HG03342 (cell line): ENCODE measurements at regions not wholly inside any gene's neighbourhood (a gene's known extent, or its start where the extent isn't known, plus 50 kb on each side); places are given as distances from the start of the nearest gene placed in this dataset.

Experiments
- ATAC-seq: cut with Tn5 transposase; IDR thresholded peaks from one replicate; pipeline ENCODE4 v1.9.1; 2021; ENCODE audit warnings: mild to moderate bottlenecking, moderate library complexity; ENCODE audit not compliant: unreplicated experiment

GRCh38 chr2:11988691-11989353 is 242.4 kb downstream of the LPIN1 start:
- no peak for ATAC-seq

DNA sequence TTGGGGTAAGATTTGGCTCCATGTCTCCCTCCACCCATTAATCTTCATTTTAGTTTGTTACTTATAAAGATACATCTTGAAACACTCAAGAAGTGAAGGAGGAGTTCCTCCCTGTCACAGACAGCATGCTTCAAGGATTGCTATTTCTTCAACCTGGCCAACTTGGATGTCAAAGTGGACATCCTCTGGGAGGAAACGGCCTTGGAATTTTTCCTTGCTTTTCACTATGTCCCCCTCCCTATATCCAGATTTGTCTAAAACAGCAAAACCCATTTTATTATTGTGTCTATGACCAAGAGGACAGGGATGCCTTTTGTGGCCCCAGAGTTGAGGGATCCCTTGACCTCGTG is 242.9 kb downstream of the LPIN1 start:
- ATAC-seq, result no peak

DNA sequence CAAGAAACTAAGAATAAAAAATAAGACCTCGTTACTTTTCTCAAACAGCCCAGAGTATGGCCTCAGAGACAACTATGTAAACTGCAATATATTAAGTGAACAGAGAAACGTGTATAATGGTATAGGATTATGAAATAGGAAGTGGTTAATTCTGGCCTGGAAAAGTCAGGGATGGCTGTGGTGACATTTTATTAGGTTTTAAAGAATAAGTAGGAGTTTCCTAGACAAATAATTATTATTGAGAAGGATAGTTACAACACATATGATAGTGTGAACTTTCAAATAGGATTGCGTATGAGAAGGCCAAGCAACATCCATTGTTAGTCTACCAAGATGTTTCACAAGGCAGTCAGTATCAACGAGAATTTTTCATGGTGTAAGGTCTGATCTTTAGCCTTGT is 244.1 kb downstream of the LPIN1 start:
- no peak for ATAC-seq

DNA sequence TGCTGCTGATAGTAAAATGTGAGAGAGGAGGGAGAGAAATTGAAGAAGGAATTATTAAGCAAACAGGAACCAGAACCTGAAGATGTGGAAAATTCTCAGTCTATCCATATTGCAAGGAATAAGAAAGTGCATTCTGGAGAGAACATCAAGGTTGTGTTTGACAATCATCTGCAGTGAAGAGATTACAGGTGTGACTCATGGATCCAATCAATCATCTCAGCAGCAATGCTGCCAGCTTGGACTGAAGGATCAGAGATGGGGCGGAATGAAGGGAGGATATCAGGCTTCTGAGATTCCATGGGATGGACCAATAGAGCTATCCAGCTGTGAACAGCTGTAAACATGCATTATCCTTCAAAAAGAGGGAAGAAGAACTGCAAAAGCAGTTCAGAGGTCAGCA is 247.3 kb downstream of the LPIN1 start:
- ATAC-seq, result no peak

DNA sequence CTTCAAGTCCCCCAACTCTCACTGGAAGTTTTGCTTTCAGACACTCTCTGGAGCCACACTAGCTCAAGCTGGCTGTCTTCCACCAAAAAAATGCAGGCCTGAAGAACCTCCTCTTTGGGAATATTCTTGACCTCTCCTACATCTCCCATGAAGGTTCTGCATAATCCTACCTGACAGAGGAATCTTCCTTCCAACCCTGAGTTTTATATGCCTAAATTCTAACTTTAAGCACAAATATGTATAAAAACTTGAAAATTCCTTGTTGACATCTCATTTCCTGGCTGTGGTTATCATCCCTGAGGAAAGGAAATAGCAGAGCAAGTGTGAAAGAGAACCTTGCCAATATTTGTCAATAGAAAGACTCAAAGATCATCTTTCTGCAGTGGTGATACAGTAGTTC is 249.0 kb downstream of the LPIN1 start:
- ATAC-seq, result no peak

- ATAC-seq, result no peak
Observed at GRCh38 chr2:11996618-11997017, 250.2 kb downstream of the LPIN1 start.

- no peak for ATAC-seq
Observed at GRCh38 chr2:11997142-11997541, 250.7 kb downstream of the LPIN1 start.

DNA sequence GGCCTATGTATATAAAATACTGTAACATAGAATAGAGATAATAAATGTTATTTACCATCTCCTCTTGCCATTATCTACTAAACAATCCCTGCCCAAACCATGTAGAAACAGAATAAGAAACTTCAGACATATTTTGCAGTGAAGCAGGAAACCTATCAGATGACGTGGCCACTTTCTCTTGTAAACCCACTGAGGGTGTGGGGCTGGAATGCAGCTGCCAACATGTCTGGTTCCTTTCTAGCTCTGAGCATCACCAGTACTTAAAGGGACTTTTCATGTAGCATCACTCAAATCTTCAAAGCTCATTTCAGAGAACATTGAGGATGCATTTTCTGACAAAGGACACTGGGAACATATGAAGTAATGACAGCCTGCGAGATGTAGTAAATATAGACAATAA is 251.8 kb downstream of the LPIN1 start:
- ATAC-seq, result no peak

- peak; percentile 58 for ATAC-seq
Observed at GRCh38 chr2:11998626-11999378, 252.4 kb downstream of the LPIN1 start.

GRCh38 chr2:12001621-12002020 is 255.2 kb downstream of the LPIN1 start:
- ATAC-seq, result no peak

GRCh38 chr2:12002215-12002614 is 255.8 kb downstream of the LPIN1 start:
- ATAC-seq, result no peak

DNA sequence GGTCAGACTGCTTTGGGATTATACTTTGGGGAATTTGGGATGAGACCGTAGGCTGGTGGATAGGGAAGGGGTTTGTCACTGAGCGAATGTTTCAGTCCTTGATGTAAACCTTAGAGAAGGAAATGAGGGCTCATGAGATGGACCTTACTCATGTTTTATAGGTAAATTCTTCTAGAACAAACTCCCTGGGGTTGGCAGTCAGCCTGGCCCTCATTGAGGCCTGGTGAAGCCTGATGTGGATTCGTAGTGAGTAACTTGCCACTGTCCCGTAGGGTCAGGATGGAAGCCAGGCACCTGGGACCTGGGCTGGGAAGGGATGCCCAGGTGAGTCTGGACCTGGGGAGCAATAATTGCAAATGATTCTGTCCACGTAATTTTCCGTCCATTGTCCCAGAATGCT is 258.3 kb downstream of the LPIN1 start:
- no peak for ATAC-seq

DNA sequence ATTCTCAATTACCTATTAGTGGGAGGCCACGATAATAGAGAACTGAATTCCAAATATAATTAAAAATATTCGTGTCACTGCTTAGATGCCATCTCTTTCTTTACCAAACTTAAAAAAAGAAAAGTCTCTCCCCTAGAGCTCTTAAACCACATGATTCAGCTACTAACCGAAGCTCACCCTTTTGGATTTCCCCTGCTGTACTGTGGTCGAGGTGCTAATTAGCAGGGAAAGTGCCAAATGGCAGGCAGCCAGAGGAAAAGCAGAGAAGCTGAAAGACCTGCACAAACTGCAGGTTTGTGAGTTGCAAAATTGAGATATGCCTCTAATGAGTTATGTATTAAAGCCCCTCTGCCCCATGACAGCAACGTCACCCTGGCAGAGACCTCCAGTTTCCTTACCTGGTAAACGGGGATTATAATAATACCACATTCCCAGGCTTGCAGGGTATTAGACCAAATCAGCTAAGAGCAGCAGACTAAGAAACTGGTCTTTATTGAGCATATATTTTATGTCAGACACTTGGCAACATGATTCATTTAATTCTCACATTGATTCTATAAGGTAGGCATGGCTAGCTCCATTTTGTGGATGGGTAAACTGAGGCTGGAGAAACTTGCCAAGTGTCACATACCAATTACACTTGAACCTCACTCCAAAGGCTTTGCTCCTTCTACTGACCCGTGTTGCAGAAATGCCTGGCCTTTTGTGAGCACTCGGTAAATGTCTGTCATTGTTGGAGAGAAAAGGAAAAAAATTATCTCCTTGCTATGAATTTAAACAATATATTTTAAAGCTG is 259.7 kb downstream of the LPIN1 start:
- ATAC-seq, result peak; percentile 72

DNA sequence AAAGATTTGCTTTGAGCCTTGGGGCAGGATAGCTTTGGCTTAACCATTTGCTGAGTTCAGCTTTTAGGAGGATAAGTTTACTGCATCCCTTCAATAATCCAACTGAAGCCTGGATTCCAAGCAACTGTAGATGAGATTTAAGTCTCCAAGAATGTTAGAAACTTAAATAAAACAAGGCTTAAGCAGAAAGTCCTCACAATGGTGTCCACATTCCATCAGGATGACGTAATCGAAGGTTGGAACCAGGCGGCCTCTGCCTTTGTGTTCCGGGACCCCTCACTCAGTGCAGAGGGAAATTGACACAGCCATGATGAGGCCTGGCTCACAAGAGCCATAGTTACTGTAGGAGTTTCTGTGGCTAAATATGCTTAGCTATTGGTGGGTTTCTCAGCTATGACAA is 260.4 kb downstream of the LPIN1 start:
- no peak for ATAC-seq

GRCh38 chr2:12007282-12007681 is 260.9 kb downstream of the LPIN1 start:
- no peak for ATAC-seq

GRCh38 chr2:12008425-12009061 is 262.1 kb downstream of the LPIN1 start:
- peak; percentile 76 for ATAC-seq

GRCh38 chr2:12009323-12009905 is 263.0 kb downstream of the LPIN1 start:
- no peak for ATAC-seq

DNA sequence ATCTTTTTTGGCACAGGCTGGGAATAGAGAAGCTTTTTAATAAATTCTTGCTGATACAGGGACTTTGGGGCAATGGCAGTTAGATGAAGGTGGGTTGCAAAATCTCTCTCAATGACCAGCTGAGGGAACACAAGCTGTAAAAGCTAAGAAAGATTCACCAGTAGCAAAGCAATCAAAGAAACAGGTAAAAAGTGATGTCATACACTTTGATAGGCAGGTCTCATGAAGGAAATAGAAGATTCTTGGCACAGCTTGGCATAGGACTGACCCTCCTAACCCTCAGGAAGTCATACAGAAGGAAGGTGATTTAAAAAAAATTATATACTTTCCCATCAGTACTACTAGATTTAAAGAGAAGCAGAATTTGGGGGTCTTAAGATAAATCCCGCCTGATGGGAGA is 263.6 kb downstream of the LPIN1 start:
- ATAC-seq, result no peak

- no peak for ATAC-seq
Observed at GRCh38 chr2:12010779-12011178, 264.3 kb downstream of the LPIN1 start.

GRCh38 chr2:12014088-12014960 is 267.9 kb downstream of the LPIN1 start:
- ATAC-seq, result no peak
